DMS 273 (cell line): ENCODE measurements at regions not wholly inside any gene's neighbourhood (a gene's known extent, or its start where the extent isn't known, plus 50 kb on each side); places are given as distances from the start of the nearest gene placed in this dataset.
A peak's percentile ranks its signal among the peaks of the same experiment; 100 is the strongest.

Experiments used
- DNase-seq: peaks from one replicate; lab custom pipeline; 2025; ENCODE audit not compliant: unreplicated experiment; lab: John Stamatoyannopoulos, UW

DNA sequence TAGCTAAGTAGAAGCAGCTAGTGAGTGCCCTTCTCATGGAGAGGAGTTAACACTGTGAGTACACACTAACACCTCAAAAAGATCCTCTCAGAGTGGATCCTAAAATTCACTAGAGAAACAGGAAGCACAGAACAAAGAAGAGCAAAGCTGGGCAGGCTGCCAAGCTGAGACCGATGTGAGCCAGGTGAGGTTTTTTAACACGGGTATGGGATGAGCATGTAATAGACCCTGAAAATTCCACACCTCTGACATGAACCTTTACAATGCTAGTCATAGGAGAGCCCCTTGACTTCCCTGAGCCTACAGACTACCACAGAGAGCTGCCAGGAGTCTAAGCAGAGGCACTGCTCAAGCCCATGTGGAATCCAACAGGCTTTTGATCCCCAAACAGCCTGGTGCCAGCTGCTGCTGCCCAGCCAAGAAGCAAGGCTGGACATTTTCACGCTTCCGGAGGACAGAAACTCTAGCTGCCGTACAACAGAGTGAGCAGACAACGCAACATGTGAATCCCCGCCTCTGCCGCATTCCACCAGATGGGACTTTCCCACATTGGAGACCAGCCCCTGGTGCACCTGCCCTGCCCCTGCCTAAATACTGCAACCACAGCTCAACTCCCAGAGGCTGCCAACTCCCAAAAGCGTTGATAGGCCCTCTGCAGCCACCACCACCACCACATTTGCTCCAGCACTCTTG is 280.8 kb downstream of the CDH10 start:
- no peak for DNase-seq

DNA sequence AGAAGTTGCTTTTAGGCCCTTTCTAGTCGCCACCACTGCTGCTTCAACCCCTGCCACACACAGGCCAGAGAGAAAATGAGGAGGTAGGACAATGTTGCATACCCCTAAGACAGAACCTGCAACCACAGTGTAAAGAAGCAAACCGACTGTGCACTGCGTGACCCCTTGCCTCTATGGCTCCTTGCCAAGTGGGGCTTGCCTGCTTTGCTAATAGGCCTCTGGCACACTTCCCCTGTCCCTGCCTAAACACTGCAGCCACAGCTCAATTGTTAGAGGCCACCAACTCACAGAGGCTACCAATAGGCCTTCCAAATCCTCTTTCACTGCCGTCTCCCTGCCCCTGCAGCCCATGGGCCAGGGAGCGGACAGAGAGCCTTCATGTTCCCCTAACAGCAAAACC is 280.1 kb downstream of the CDH10 start:
- peak; percentile 4 for DNase-seq

DNA sequence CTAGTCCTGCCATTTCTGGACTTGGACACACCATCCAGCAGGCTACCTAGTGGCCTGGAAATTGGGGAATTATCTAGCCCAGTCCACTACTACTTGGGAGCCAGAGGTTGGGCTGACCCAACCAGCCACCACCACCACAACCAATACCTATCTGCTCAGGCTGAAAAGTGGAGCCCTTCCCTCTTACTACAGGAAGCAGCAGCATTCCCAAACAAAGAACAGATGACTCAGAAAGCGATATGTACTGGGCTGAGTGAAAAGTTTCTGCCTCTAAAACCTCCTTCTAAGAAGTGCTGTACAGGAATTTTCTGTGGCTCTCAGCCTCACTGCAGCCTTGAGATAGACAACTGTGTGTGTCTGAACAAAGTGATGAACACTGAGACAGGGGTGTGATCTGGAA is 279.4 kb downstream of the CDH10 start:
- no peak for DNase-seq

DNA sequence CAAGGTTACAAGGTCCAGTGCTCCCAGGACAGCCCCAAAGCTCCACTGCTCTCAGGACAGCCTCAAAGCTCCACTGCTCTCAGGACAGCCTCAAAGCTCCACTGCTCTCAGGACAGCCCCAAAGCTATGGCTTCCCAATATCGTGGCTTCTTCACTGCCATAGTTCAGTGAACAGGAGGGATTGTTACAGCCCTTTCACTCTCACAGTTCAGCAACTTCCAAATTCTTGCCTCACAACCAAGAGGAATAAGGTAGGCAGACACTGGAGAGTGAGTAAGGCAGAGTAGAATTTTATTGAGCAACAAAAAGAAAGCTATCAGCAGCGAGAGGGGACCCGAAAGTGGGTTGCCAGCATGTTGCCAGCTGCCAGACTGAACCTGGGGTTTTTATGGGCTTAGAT is 277.6 kb downstream of the CDH10 start:
- no peak for DNase-seq

DNA sequence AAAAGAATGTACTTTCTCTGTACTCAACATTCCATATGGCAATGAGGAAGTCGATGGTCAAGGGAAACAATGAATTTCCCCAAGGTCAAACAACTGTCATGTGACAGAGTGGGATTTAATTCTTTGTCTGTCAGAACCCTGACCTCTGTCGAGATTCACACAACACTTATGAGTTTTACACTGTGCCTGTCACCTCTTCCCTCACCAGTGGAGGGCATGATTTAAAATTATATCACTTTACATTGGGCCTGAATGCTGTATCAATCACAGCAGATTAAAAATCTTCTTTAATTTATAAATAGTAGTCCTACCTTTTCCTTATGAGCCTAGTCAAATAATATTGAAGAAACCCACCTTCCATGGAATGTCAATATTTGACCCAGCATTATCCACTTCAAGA is 276.7 kb downstream of the CDH10 start:
- DNase-seq: no peak

DNA sequence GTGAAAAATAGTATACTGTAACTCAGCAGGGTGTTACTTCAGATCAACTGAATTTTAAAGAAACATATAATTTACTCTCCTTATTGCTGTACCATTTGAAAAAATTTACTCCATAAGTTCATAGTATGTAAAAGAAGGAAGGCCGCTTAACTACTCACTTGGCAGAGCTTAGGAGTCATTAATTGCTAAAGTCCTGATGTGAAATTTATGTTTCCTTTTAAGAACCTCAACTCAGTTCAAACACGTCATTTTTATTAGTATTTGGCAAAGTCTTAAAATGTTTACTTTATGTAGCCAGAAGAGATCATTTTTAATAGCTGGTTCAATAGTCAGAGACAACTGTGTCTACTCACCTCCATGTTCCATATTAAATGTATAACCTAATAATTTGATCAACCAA is 268.6 kb downstream of the CDH10 start:
- DNase-seq: no peak

DNA sequence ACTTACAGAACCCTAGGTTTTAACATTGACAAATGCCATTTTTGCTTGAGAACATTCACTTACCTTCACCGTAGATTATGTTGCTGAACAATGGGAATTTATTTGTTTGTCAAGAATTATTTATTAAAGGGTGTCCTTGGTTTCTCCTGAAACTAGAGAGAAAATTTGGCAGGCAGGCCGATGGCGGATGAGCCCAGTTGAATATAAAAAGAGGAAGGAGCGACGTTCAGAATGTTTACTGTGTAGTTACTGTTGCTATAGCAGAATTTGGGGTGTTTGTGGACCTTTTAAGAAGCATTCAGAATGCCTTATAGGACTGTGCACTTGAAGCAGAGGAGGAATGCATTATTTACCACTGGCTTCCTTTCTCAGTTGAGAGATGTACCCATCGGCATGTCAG is 268.2 kb downstream of the CDH10 start:
- no peak for DNase-seq

DNA sequence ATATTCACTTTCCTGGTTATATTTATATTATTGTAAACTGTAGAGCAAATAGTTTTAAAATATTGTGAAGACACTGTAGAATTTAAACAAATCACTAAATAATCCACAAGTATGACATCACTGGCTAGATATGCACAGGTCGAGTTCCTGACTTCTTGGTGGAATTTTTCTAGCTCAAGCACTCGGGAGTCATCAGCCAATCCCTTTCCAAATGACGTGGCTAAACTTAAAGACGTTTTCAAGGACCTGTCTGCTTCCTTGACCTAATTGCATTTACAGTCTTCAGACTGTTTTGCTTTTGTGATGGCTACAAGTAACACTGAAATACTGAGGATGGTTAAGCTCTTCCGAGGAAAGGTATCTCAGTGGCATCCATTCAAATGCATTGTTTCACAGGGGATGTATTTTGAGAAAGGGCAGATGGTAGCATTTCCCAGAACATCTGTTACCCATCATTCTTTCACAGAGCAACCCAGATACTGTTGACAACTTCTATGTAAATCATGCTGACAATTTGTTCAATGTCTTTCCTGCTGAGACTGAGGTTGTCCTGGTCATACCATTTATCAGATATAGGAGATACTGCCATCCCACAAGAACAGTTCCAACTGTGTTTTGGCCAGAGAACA is 262.8 kb downstream of the CDH10 start:
- DNase-seq: peak; percentile 4

DNA sequence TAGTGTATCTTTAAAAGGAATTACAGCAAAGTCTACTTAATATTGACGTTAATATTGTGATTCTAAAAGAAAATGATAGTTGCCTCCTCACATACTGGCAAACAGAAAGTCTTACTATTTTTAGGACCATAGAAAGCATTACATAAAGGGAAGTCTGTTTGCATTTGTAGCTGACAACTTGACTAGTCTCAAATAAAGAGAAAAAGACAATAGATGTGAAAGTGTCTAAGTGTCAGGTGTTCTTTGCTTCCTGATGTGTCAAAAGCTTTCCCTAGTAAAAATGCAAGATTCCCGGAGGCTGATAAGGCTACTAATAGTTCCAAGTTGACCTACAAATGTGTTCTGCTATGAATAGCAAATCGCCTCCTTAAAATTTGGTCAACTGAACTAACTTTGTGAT is 259.7 kb downstream of the CDH10 start:
- DNase-seq: no peak

DNA sequence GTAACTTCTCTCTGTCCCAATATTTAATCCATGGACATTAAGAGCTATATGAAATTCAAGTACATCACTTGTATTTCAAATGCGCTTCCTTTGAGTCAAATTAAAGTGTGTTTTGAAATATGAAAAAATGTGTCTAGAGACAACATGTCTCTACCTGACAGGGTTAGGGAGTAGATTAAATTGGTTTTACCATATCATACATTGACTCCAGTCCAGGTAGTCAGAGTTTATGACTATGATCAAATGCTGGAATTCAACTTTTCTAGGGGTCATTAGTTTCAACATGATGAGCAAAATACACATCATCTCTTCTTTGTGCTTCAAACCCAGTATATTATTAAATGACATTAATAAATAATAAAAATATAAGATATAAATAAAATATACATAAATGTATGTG is 259.2 kb downstream of the CDH10 start:
- DNase-seq: no peak

DNA sequence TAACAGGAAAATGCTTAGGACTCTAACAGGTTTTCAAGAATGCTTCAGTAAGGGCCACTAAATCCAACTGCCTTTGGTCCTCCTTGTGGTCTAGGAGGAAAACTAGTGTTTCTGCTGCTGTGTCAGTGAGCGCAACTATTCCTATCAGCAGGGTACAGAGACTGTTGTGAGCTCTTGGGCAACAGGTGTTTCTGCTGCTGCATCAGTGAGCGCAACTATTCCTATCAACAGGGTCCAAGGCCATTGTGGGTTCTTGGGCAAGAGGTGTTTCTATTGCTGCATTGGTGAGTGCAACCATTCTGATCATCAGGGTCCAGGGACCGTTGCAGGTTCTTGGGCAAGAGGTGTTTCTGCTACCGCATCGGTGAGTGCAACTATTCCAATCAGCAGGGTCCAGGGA is 256.3 kb downstream of the CDH10 start:
- DNase-seq: no peak

DNA sequence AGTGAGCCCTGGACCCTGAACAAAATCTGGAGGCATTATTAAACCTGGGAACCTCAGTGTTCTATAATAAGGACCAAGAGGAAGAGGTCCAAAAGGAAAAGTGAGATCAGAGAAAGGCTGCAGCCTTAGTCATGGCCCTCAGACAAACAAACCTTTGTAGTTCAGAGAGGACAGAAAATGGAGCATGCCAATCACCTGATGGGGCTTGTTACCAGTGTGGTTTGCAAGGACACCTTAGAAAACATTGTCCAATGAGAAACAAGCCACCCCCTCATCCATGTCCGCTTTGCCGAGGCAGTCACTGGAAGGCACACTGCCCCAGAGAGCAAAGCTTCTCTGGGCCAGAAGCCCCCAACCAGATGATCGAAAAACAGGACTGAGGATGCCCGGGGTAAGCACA is 254.8 kb downstream of the CDH10 start:
- DNase-seq: no peak

DNA sequence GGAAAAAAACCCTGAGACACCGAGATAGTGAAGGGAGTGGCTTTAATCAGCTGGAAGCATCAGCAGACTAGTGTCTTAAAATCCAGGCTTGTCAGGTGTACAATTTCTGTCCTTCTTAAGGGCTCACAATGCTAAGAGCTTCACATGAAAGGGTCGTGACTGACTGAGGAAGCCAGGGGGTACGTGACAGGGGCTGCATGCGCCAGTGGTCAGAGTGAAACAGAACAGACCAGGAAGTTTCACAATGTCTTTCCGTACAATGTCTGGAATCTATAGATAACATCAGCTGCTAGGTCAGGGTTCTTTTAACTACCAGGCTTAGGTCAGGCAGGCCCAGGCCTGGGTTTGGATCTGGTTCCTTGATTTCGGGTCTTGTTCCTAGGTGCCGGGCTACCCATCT is 253.0 kb downstream of the CDH10 start:
- DNase-seq: no peak

DNA sequence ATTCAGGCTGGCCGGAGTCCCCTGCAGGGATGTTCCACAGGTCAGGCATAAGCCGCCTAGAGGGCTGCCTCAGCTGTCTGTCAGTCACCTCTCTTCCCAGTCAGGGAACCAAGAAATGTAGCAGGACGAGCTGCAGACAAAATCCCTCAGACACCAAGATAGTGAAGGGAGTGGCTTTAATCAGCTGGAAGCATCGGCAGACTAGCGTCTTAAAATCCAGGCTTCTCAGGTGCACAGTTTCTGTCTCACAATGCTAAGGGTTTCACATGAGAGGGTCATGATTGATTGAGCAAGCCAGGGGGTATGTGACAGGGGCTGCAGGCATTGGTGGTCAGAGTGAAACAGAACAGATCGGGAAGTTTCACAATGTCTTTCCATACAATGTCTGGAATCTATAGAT is 247.2 kb downstream of the CDH10 start:
- DNase-seq: no peak

DNA sequence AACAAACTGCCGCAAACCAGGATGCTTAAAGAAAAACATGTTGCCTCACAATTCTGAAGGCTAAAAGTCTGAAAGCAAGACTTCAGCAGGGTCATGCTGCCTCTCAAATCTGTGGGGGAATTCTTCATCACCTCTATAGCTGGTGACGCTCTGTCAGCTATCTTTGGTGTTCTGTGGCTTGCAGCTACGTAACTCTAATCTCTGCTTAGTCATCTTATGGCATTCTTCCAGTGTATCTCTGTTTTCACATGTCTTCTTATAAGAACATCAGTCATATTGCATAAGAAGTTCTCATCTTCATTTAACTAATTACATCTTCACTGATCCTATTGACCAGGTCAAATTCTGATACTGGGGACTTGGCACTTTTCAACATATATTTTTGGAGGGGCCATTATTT is 243.0 kb downstream of the CDH10 start:
- no peak for DNase-seq

DNA sequence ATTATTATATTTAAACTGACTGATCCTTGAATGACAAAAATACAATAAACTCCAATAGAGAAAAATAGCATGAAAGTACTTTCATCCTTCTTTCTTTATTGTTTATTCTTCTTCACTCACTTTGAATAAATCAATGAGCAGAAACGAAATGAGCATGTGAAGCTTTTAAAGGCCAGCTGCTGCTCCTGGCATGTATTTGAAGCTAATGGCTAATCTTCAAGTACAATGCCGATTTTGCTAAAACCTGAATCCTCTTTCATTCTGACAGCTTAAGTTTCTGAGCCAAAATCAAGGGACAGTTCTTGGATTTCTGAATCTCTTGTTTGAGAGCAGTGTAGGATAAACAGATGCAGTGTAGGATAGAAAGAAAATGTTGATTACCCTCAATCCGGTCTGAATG is 237.3 kb downstream of the CDH10 start:
- DNase-seq: no peak

DNA sequence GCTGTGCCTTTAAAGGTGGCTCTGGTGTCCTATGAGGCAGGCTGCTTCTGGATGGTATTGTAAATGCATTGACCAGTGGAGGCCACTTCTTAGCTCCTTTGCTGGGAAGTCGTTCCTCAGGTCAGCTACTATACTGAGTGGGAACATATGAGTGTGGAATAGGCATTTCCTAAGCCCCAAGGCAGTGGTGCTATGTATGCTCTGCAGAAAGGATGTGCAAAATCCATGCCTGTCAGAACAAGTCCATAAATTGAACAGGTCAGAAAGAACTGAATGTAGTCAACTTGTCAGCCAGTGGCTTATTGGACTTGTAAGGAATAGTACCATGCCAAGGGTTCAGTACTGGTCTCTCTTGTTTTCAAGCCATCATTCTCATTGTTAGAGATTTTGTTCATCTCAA is 216.4 kb downstream of the CDH10 start:
- no peak for DNase-seq

DNA sequence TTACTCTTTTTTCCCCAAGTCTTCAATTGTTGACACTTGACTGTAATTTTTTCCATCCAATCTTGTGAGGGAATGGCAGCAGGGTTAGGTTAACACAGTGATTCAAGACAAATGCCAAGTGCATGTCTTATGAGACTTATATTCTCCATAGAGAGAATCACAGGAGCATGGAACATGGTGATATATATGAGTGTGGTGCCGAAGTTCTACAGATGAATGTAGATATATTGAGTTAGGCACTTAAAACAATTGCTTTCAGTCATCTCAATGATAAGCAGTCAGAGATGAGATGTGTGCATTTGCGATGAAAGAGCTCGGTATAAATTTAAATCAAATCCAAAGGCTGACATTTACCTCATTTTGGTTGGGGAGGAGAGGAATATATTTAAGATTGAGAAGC is 211.2 kb downstream of the CDH10 start:
- DNase-seq: no peak
